IMR-90 (cell line): ENCODE measurements at regions not wholly inside any gene's neighbourhood (a gene's known extent, or its start where the extent isn't known, plus 50 kb on each side); places are given as distances from the start of the nearest gene placed in this dataset.

Experiments used
- ATAC-seq: fragments of 200-7000 bp; cut with Tn5 transposase; 2 replicates; pipeline ENCODE4 v1.9.1; 2020; ENCODE audit warnings: low read depth, mild to moderate bottlenecking, moderate library complexity
- BruUV-seq: library from RNA; stranded (reverse); fragments of 400-500 nt; replicated peaks from 2 replicates; lab custom pipeline; 2021; lab: Mats Ljungman, UMichigan
- CTCF ChIA-PET: fragments of 300-600 bp; formaldehyde crosslinking; extraction: SDS; loops from one replicate; lab custom pipeline; 2021; ENCODE audit warnings: antibody characterized with exemption; lab: Yijun Ruan, JAX
- POLR2A ChIA-PET: fragments of 300-600 bp; sonication (Branson Sonifier 250); formaldehyde crosslinking; loops from one replicate; lab custom pipeline; 2022; ENCODE audit warnings: antibody characterized with exemption; ENCODE audit not compliant: unreplicated experiment; lab: Charles Lee
- DNase-seq: peaks from one replicate; pipeline ENCODE4 v3.0.0; 2013
- H2AFZ ChIP-seq: replicated peaks from 2 replicates; pipeline ENCODE3; 2013; ENCODE audit warnings: low read length, mild to moderate bottlenecking; ENCODE audit not compliant: poor library complexity
- H2AK5ac ChIP-seq: 2 replicates; pipeline ENCODE4 v1.6.1; 2013; ENCODE audit warnings: low read depth, low read length, inconsistent platforms
- H2AK9ac ChIP-seq: replicated peaks from 2 replicates; pipeline ENCODE3; 2013; ENCODE audit warnings: mild to moderate bottlenecking, low read depth, low read length, moderate library complexity; ENCODE audit not compliant: poor library complexity
- H2BK120ac ChIP-seq: 2 replicates; pipeline ENCODE4 v1.6.1; 2013; ENCODE audit warnings: low read depth, low read length, inconsistent platforms
- H2BK15ac ChIP-seq: 3 replicates; pipeline ENCODE4 v1.6.1; 2013; ENCODE audit warnings: low read depth, low read length, inconsistent platforms
- H2BK20ac ChIP-seq: 2 replicates; pipeline ENCODE4 v1.6.1; 2013; ENCODE audit warnings: low read depth, mild to moderate bottlenecking, inconsistent platforms, low read length, moderate library complexity
- H2BK5ac ChIP-seq: 2 replicates; pipeline ENCODE4 v1.6.1; 2013; ENCODE audit warnings: mild to moderate bottlenecking, low read depth, low read length, inconsistent platforms; ENCODE audit not compliant: poor library complexity, severe bottlenecking
- H3K14ac ChIP-seq: replicated peaks from 2 replicates; pipeline ENCODE4 v1.6.1; 2013; ENCODE audit warnings: low read depth, low read length, inconsistent platforms
- H3K18ac ChIP-seq: 2 replicates; pipeline ENCODE4 v1.6.1; 2013; ENCODE audit warnings: low read depth, low read length, control low read depth
- H3K23ac ChIP-seq: 2 replicates; pipeline ENCODE4 v1.6.1; 2013; ENCODE audit warnings: low read depth, low read length, inconsistent platforms
- H3K27ac ChIP-seq: 2 replicates; pipeline ENCODE4 v1.5.1; 2013; ENCODE audit warnings: mild to moderate bottlenecking, control low read depth, low read length; ENCODE audit not compliant: insufficient read depth
- H3K27me3 ChIP-seq: 2 replicates; pipeline ENCODE4 v1.6.1; 2013; ENCODE audit warnings: low read length; ENCODE audit not compliant: control insufficient read depth, insufficient read depth
- H3K36me3 ChIP-seq: 2 replicates; pipeline ENCODE4 v1.6.1; 2013; ENCODE audit warnings: low read length, mixed read lengths; ENCODE audit not compliant: control insufficient read depth, insufficient read depth
- H3K4ac ChIP-seq: 2 replicates; pipeline ENCODE4 v1.6.1; 2013; ENCODE audit warnings: low read depth, low read length, inconsistent platforms
- H3K4me1 ChIP-seq: 2 replicates; pipeline ENCODE4 v1.6.1; 2013; ENCODE audit warnings: low read length, mixed read lengths; ENCODE audit not compliant: control insufficient read depth, insufficient read depth
- H3K4me2 ChIP-seq: 2 replicates; pipeline ENCODE4 v1.6.1; 2013; ENCODE audit warnings: low read depth, mild to moderate bottlenecking, control low read depth, low read length, moderate library complexity
- H3K4me3 ChIP-seq: 2 replicates; pipeline ENCODE4 v1.5.1; 2013; ENCODE audit warnings: low read depth, mild to moderate bottlenecking, control low read depth, low read length, moderate library complexity; ENCODE audit not compliant: insufficient read depth
- H3K56ac ChIP-seq: 2 replicates; pipeline ENCODE4 v1.6.1; 2013; ENCODE audit warnings: low read length, inconsistent platforms; ENCODE audit not compliant: insufficient read depth; ENCODE audit errors: extremely low read depth
- H3K79me1 ChIP-seq, 2 experiments: 2 replicates each; pipeline ENCODE4 v1.6.1; 2013; ENCODE audit warnings: low read length in 2 of 2, inconsistent platforms in 1 of 2, low read depth in 1 of 2
- H3K9ac ChIP-seq: 2 replicates; pipeline ENCODE4 v1.6.1; 2013; ENCODE audit warnings: low read depth, low read length, control low read depth
- H3K9me1 ChIP-seq: 2 replicates; pipeline ENCODE4 v1.6.1; 2013; ENCODE audit warnings: low read length, inconsistent platforms; ENCODE audit not compliant: insufficient read depth
- H3K9me3 ChIP-seq: 2 replicates; pipeline ENCODE4 v1.6.1; 2013; ENCODE audit warnings: low read length; ENCODE audit not compliant: control insufficient read depth, insufficient read depth
- H4K20me1 ChIP-seq: 2 replicates; pipeline ENCODE4 v1.6.1; 2013; ENCODE audit warnings: low read length, inconsistent platforms; ENCODE audit not compliant: insufficient read depth
- H4K5ac ChIP-seq: 2 replicates; pipeline ENCODE4 v1.6.1; 2013; ENCODE audit warnings: mild to moderate bottlenecking, low read depth, low read length, control low read depth
- H4K8ac ChIP-seq, 2 experiments: 2 replicates each; pipeline ENCODE4 v1.6.1; 2013; ENCODE audit warnings: low read depth in 2 of 2, low read length in 2 of 2, control low read depth in 1 of 2, inconsistent platforms in 1 of 2
- H4K91ac ChIP-seq: 2 replicates; pipeline ENCODE4 v1.6.1; 2013; ENCODE audit warnings: low read depth, low read length, inconsistent platforms; ENCODE audit not compliant: insufficient read depth
- BHLHE40 ChIP-seq: fragments of 150-350 bp; IDR thresholded peaks from 2 replicates; pipeline ENCODE4 v1.6.1; 2016; ENCODE audit warnings: mild to moderate bottlenecking, low read depth, low read length
- NFE2L2 ChIP-seq: fragments of 150-350 bp; IDR thresholded peaks from 2 replicates; pipeline ENCODE4 v1.6.1; 2016; ENCODE audit warnings: low read depth, mild to moderate bottlenecking, low read length
- RAD21 ChIP-seq: IDR thresholded peaks from 2 replicates; pipeline ENCODE4 v1.6.1; 2012; ENCODE audit warnings: low read length, improper control_type of control experiment
- RCOR1 ChIP-seq: IDR thresholded peaks from 2 replicates; pipeline ENCODE4 v1.6.1; 2012; ENCODE audit warnings: mild to moderate bottlenecking, low read length, improper control_type of control experiment; ENCODE audit not compliant: insufficient replicate concordance
- WGBS, 2 experiments: methylation state at CpG; one replicate each; pipeline versions ENCODE4 v1.1.5 to v1.1.7; 2013; ENCODE audit warnings: missing lambda C conversion rate in 2 of 2; ENCODE audit not compliant: insufficient read length in 1 of 2; ENCODE audit errors: extremely low coverage in 2 of 2; 5-methylcytosine and 5-hydroxymethylcytosine counted together
- dilution Hi-C: fragments of 300-500 bp; cut with HindIII; formaldehyde crosslinking; loops from one replicate; pipeline ENCODE4 v1.14.3; 2018; ENCODE audit warnings: low sequenced_read_pairs; ENCODE audit not compliant: unreplicated experiment
- in situ Hi-C: fragments of 300-500 bp; cut with MboI; formaldehyde crosslinking; loops from 3 replicates; pipeline ENCODE4 v1.14.3; 2019; ENCODE audit warnings: low sequenced_read_pairs, inconsistent platforms, mixed read lengths
- intact Hi-C: fragments of 100-400 bp; cut with micrococcal nuclease; formaldehyde crosslinking; loops from 2 replicates; pipeline ENCODE4 v1.10.0; 2022
- TF ChIP-seq, protein P1 (sequence below): fragments of 150-350 bp; IDR thresholded peaks from 2 replicates; pipeline ENCODE4 v1.6.1; 2017; ENCODE audit warnings: mild to moderate bottlenecking, antibody characterized with exemption, low read length, low read depth
- TF ChIP-seq, protein P2 (sequence below): fragments of 150-350 bp; IDR thresholded peaks from 2 replicates; pipeline ENCODE4 v1.6.1; 2016; ENCODE audit warnings: low read depth, mild to moderate bottlenecking, low read length, moderate library complexity, borderline replicate concordance

DNA sequence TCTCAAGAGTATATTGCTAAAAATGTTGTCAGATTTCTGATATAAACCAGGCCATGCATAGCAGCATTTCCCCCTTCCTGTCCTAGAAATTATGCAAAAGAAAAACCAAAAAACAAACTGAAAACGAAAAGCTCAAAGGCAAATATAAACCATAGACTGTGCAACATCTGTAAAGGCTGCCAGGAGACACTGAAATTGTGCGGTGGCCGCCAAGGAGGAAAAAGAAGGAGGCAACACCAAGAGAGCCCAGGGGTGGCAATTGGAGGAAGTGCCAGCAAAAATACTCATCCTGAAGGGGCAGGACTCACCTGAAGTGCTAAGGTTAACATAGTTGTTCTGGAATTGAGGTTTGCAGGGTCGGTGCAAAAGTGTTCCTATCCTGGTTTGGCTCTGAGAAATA is 92.0 kb downstream of the RWDD3 start:
- intact Hi-C loops (no loop called here), dilution Hi-C loops (no loop called here), in situ Hi-C loops (no loop called here)
- Histone ChIP-seq H4K8ac (no peak overlapping the region), H2BK20ac (no peak overlapping the region), H3K9me3 (no peaks in the 10 kb centered on the region), H3K56ac (no peak overlapping the region), H3K4ac (no peak overlapping the region), H3K27ac (no peak overlapping the region), H3K18ac (no peak overlapping the region), H4K5ac (no peak overlapping the region), H3K14ac (no peak overlapping the region), H4K20me1 (no peaks in the 10 kb centered on the region), H4K91ac (no peak overlapping the region), H3K4me1 (no peaks in the 10 kb centered on the region), H3K79me1 (no peaks in the 10 kb centered on the region), H3K4me3 (no peak overlapping the region), H3K4me2 (no peak overlapping the region), H2AFZ (no peak overlapping the region), H3K23ac (no peak overlapping the region), H2AK5ac (no peak overlapping the region), H3K36me3 (no peaks in the 10 kb centered on the region), H3K27me3 (no peaks in the 10 kb centered on the region), H2BK15ac (no peak overlapping the region), H2AK9ac (no peak overlapping the region), H2BK120ac (no peak overlapping the region), H3K9ac (no peak overlapping the region), H2BK5ac (no peak overlapping the region), H3K9me1 (no peaks in the 10 kb centered on the region)
- TF ChIP-seq RAD21 (no peak), RCOR1 (no peak), BHLHE40 (no peak), NFE2L2 (no peak)
- TF ChIP-seq, protein P1, sequence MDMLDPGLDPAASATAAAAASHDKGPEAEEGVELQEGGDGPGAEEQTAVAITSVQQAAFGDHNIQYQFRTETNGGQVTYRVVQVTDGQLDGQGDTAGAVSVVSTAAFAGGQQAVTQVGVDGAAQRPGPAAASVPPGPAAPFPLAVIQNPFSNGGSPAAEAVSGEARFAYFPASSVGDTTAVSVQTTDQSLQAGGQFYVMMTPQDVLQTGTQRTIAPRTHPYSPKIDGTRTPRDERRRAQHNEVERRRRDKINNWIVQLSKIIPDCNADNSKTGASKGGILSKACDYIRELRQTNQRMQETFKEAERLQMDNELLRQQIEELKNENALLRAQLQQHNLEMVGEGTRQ, result no peak
- TF ChIP-seq, protein P2, sequence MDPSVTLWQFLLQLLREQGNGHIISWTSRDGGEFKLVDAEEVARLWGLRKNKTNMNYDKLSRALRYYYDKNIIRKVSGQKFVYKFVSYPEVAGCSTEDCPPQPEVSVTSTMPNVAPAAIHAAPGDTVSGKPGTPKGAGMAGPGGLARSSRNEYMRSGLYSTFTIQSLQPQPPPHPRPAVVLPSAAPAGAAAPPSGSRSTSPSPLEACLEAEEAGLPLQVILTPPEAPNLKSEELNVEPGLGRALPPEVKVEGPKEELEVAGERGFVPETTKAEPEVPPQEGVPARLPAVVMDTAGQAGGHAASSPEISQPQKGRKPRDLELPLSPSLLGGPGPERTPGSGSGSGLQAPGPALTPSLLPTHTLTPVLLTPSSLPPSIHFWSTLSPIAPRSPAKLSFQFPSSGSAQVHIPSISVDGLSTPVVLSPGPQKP, result no peak
- ChIA-PET CTCF (no interaction called here), POLR2A (no interaction called here)
- WGBS, 2 experiments, result 13% methylated on average over 1 of the region's 4 CpGs; no CpG with 5 or more reads in 1 of the 2 experiments
- DNase-seq (no peak), ATAC-seq (no peak)
- BruUV-seq, result no TSS peak
